ENCODE measurements at regions not wholly inside any gene's neighbourhood (a gene's known extent, or its start where the extent isn't known, plus 50 kb on each side); places are given as distances from the start of the nearest gene placed in this dataset.

DNA sequence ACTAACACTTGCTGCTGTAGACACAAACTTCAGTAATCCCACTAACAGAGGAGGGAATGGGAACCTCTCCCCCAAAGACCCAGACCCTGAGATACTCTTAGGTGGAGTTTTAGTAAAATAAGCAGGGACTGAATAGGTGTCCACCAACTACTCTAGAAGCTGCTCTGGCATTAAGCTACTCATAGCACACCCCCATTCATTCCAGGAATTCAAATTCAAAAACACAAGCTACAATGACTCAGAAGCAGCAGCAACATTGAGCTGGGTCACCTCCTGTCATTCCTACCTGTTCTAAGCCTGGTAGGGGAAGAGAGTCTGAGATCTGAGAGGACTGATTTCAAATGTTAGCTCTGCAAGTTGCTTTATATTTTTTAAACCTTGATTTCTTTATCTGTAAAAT is 135.4 kb upstream of the FRMPD4 start:
- no peaks in the 10 kb centered on the region for H3K27me3 ChIP-seq (ENCODE audit: control insufficient read depth, insufficient read depth, low read length)

DNA sequence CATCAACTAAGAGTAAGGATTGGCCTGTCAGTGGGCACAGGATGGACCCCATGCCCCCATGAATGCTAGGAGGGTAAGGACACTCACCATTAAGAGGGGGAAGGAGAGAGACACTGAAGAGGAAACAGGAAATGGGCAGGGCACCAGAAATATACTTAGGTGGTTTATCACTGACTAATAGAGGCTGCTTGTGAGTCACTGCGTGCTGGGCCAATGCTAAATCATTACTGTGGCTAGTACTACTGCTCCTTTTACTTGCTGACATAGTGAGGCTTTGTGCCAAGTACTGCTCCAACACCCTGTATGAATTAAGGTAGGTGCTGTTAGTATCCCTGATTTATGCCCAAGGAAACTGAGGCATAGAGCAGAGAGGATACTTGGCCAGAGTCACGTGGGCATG is 130.4 kb upstream of the FRMPD4 start:
- Histone ChIP-seq H3K9me3 (ENCODE audit: control insufficient read depth, low read depth, low read length) (no peaks in the 10 kb centered on the region), H3K27ac (ENCODE audit: low read length) (no peak overlapping the region), H3K4me3 (ENCODE audit: low read length) (no peak overlapping the region), H3K9ac (ENCODE audit: low read length) (no peak overlapping the region), H3K36me3 (ENCODE audit: control insufficient read depth, low read depth, low read length) (no peaks in the 10 kb centered on the region), H3K27me3 (ENCODE audit: control insufficient read depth, insufficient read depth, low read length) (no peaks in the 10 kb centered on the region), H3K4me1 (ENCODE audit: control insufficient read depth, low read depth, low read length) (no peaks in the 10 kb centered on the region)

More for the DNA sequence above, 135.4 kb upstream of the FRMPD4 start:
- H3K9me3 ChIP-seq (ENCODE audit: control insufficient read depth, low read depth, low read length): no peaks in the 10 kb centered on the region
- H3K36me3 ChIP-seq (ENCODE audit: control insufficient read depth, low read depth, low read length): no peaks in the 10 kb centered on the region
- no peak overlapping the region for H3K9ac ChIP-seq (ENCODE audit: low read length)
- no peak overlapping the region for H3K4me3 ChIP-seq (ENCODE audit: low read length)
- no peaks in the 10 kb centered on the region for H3K4me1 ChIP-seq (ENCODE audit: control insufficient read depth, low read depth, low read length)
- no peak overlapping the region for H3K27ac ChIP-seq (ENCODE audit: low read length)

DNA sequence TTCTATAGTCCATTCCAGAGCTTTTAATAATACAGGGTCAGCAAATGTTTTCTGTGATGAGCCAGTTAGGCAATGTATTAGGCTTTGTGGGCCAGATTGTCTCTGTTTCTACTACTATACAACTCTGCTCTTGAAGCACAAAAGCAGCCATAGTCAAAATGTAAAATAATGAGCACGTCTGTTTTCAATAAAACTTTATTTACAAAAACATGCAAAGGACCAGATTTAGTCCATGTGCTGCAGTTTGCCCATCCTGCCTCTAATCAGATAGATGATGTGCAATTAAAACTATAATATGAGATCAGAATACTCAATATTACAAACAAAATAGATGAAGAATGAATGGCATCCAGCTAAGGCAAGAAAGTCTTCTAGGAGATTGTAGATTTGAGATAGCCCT is 127.8 kb upstream of the FRMPD4 start:
- H3K36me3 ChIP-seq (ENCODE audit: control insufficient read depth, low read depth, low read length): no peaks in the 10 kb centered on the region
- no peak overlapping the region for H3K9ac ChIP-seq (ENCODE audit: low read length)
- no peaks in the 10 kb centered on the region for H3K4me1 ChIP-seq (ENCODE audit: control insufficient read depth, low read depth, low read length)
- no peaks in the 10 kb centered on the region for H3K9me3 ChIP-seq (ENCODE audit: control insufficient read depth, low read depth, low read length)
- H3K4me3 ChIP-seq (ENCODE audit: low read length): no peak overlapping the region
- H3K27ac ChIP-seq (ENCODE audit: low read length): no peak overlapping the region
- no peaks in the 10 kb centered on the region for H3K27me3 ChIP-seq (ENCODE audit: control insufficient read depth, insufficient read depth, low read length)

DNA sequence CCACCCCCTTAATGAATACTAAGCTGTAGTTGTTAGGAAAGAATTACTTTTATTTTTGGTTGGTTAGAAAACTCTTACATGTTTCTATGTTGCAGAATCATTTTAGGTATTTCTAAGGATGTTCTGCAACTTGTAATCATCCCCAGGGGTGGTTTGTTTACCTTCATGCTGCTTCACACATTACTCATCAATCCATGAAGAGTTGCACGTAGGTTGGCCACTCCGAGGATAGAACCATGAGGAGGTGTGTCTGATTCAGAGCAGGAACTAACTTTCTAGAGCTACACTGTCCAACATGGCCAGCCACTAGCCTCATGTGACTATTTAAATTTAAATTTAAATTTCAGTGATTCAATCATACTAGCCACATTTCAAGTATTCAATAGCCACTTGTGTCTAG is 127.2 kb upstream of the FRMPD4 start:
- Histone ChIP-seq H3K4me1 (ENCODE audit: control insufficient read depth, low read depth, low read length) (no peaks in the 10 kb centered on the region), H3K4me3 (ENCODE audit: low read length) (no peak overlapping the region), H3K9me3 (ENCODE audit: control insufficient read depth, low read depth, low read length) (no peaks in the 10 kb centered on the region), H3K36me3 (ENCODE audit: control insufficient read depth, low read depth, low read length) (no peaks in the 10 kb centered on the region), H3K27ac (ENCODE audit: low read length) (no peak overlapping the region), H3K9ac (ENCODE audit: low read length) (no peak overlapping the region), H3K27me3 (ENCODE audit: control insufficient read depth, insufficient read depth, low read length) (no peaks in the 10 kb centered on the region)

DNA sequence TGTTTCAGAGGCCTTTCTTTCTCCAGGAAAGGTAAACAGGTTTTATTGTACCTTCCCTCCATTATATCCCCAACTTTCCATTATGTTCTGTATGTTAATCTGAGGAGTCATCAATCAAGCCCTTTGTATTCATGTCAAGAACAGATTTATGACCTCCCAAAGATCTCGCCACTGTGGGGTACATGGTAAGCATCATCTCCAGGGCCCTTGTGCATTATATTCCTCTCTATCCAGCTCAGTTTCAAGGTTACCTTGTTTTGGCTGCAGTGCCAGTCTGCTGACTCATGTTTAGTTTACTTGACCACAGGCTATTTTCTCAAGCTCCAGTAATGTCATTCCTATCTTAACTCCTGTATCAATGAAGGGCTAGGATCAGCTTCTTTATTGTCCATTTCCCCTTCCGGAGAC is 125.1 kb upstream of the FRMPD4 start:
- Histone ChIP-seq H3K27me3 (ENCODE audit: control insufficient read depth, insufficient read depth, low read length) (no peaks in the 10 kb centered on the region), H3K4me1 (ENCODE audit: control insufficient read depth, low read depth, low read length) (no peaks in the 10 kb centered on the region), H3K27ac (ENCODE audit: low read length) (no peak overlapping the region), H3K9me3 (ENCODE audit: control insufficient read depth, low read depth, low read length) (no peaks in the 10 kb centered on the region), H3K36me3 (ENCODE audit: control insufficient read depth, low read depth, low read length) (no peaks in the 10 kb centered on the region), H3K4me3 (ENCODE audit: low read length) (no peak overlapping the region), H3K9ac (ENCODE audit: low read length) (no peak overlapping the region)

DNA sequence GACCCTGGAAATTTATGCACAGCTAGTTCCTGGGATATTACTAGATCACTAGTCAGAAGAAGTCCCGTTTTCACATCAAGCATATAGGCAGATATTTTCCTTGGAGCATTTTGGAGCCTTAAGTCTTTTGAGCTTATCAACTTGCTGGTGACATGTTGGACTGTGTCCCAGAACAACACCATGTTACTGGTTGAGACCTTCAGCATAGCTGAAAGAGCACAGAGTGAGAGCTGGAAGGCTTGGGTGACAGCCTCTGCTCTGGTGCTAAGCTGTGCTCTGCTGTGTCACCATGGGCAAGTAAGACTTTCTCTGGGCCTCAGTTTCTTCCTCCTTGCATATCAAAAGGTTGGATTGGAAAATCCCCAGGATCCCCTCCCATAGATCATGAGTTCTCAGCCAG is 116.6 kb upstream of the FRMPD4 start:
- H3K9me3 ChIP-seq (ENCODE audit: control insufficient read depth, low read depth, low read length): no peaks in the 10 kb centered on the region
- H3K27ac ChIP-seq (ENCODE audit: low read length): no peak overlapping the region
- H3K4me3 ChIP-seq (ENCODE audit: low read length): no peak overlapping the region
- no peaks in the 10 kb centered on the region for H3K4me1 ChIP-seq (ENCODE audit: control insufficient read depth, low read depth, low read length)
- no peaks in the 10 kb centered on the region for H3K27me3 ChIP-seq (ENCODE audit: control insufficient read depth, insufficient read depth, low read length)
- H3K36me3 ChIP-seq (ENCODE audit: control insufficient read depth, low read depth, low read length): no peaks in the 10 kb centered on the region
- H3K9ac ChIP-seq (ENCODE audit: low read length): no peak overlapping the region

DNA sequence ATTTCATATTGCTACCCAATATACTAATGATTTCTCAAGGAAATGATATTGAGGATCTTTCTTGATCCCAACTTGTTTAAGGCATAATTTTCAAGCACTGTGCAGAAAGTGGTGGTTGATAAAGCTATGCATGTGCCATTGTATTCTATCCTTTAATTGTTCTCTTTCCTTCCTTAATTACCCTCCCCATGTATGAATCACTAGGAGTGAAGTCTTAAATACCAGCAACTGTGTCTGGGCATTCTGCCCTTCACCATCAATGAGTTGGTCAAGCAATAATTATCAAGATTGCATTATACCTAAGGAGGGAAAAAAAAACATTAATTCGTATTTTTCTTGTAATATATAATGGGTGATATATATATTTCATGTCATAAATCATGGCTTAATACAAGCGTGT is 111.8 kb upstream of the FRMPD4 start:
- Histone ChIP-seq H3K9ac (ENCODE audit: low read length) (no peak overlapping the region), H3K9me3 (ENCODE audit: control insufficient read depth, low read depth, low read length) (no peaks in the 10 kb centered on the region), H3K27me3 (ENCODE audit: control insufficient read depth, insufficient read depth, low read length) (no peaks in the 10 kb centered on the region), H3K4me3 (ENCODE audit: low read length) (no peak overlapping the region), H3K4me1 (ENCODE audit: control insufficient read depth, low read depth, low read length) (no peaks in the 10 kb centered on the region), H3K36me3 (ENCODE audit: control insufficient read depth, low read depth, low read length) (no peaks in the 10 kb centered on the region), H3K27ac (ENCODE audit: low read length) (no peak overlapping the region)

DNA sequence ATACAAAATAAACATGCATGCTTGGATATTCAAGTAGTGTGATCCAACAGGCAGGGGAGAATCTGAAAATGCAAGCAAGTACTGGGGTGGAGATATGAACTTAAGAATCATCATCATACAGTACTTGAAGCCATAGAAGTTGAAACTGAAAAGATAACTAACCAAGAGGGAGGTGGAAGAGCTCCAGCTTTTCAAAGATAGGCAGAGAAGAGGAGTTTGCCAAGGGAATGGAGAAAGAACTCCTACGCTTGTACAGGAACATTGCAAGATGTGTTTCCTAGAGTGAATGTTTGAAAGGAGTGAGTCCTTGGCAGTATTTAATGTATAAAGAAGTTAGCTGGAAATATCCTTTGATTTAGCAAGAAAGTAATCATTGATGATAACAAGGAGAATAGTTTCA is 106.2 kb upstream of the FRMPD4 start:
- Histone ChIP-seq H3K9ac (ENCODE audit: low read length) (no peak overlapping the region), H3K4me1 (ENCODE audit: control insufficient read depth, low read depth, low read length) (no peaks in the 10 kb centered on the region), H3K9me3 (ENCODE audit: control insufficient read depth, low read depth, low read length) (no peaks in the 10 kb centered on the region), H3K27me3 (ENCODE audit: control insufficient read depth, insufficient read depth, low read length) (no peaks in the 10 kb centered on the region), H3K27ac (ENCODE audit: low read length) (no peak overlapping the region), H3K36me3 (ENCODE audit: control insufficient read depth, low read depth, low read length) (no peaks in the 10 kb centered on the region), H3K4me3 (ENCODE audit: low read length) (no peak overlapping the region)

DNA sequence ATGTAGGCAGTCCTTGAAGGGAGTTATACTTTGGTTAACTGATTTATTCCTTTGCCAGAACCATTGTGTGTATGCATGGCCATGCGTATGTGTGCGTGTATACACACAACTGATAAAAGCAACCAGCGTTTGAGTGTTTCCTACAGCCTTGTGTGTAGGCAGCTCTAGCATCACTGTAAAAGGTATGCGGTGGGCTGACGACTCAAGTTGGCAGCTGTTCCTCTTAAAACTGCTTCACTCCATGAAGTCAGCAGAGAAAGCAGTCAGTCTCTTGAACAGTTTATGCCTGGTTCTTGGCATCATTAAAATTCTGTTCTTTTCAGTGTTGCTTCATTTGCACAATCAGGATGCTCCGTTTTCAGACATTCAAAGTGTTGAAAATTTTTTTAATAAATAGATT is 103.5 kb upstream of the FRMPD4 start:
- Histone ChIP-seq H3K9me3 (ENCODE audit: control insufficient read depth, low read depth, low read length) (no peaks in the 10 kb centered on the region), H3K27me3 (ENCODE audit: control insufficient read depth, insufficient read depth, low read length) (no peaks in the 10 kb centered on the region), H3K27ac (ENCODE audit: low read length) (no peak overlapping the region), H3K36me3 (ENCODE audit: control insufficient read depth, low read depth, low read length) (no peaks in the 10 kb centered on the region), H3K4me3 (ENCODE audit: low read length) (no peak overlapping the region), H3K4me1 (ENCODE audit: control insufficient read depth, low read depth, low read length) (no peaks in the 10 kb centered on the region), H3K9ac (ENCODE audit: low read length) (no peak overlapping the region)

DNA sequence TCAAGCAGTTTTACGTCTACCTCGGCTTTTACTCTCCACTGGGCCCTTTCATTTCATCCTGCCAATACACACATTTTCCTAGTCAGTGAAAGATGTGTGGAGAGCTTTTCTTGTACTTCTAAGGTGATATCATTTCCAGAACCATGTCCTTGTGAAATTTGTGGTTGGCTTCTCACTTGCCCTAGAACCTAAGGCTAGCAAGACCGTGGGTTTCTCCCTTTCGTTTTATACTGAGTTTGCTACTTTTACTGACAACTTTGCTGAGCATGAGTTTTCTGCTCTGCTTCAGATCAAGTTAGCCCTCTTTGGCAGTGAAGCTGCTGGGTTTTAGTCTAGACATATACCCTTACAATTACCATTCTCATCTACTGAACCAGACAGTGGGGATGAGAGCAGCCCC is 95.7 kb upstream of the FRMPD4 start:
- H3K4me1 ChIP-seq (ENCODE audit: control insufficient read depth, low read depth, low read length): no peaks in the 10 kb centered on the region
- no peak overlapping the region for H3K9ac ChIP-seq (ENCODE audit: low read length)
- H3K27me3 ChIP-seq (ENCODE audit: control insufficient read depth, insufficient read depth, low read length): no peaks in the 10 kb centered on the region
- H3K4me3 ChIP-seq (ENCODE audit: low read length): no peak overlapping the region
- H3K36me3 ChIP-seq (ENCODE audit: control insufficient read depth, low read depth, low read length): no peaks in the 10 kb centered on the region
- no peak overlapping the region for H3K27ac ChIP-seq (ENCODE audit: low read length)
- no peaks in the 10 kb centered on the region for H3K9me3 ChIP-seq (ENCODE audit: control insufficient read depth, low read depth, low read length)

DNA sequence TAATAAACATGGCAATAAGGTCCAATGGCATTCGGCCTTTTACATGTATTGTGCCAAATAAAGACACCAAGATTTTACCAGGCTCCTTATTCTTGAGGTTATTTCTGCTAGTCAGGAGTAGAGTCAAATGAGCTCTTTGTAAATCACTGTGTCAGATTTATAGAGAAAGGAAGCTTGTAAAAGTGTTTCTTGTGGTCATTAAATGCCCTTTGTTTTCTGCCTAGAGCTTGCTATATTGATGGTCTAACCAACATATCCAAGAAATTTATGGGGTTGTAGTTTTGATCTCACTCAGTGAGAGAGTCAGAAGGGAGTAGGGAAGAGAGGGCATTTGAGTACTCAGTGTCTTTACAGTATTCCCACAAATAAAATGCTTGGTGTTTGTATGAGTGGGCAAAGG is 86.2 kb upstream of the FRMPD4 start:
- no peak overlapping the region for H3K9ac ChIP-seq (ENCODE audit: low read length)
- H3K27me3 ChIP-seq (ENCODE audit: control insufficient read depth, insufficient read depth, low read length): no peaks in the 10 kb centered on the region
- no peaks in the 10 kb centered on the region for H3K4me1 ChIP-seq (ENCODE audit: control insufficient read depth, low read depth, low read length)
- no peaks in the 10 kb centered on the region for H3K36me3 ChIP-seq (ENCODE audit: control insufficient read depth, low read depth, low read length)
- no peak overlapping the region for H3K4me3 ChIP-seq (ENCODE audit: low read length)
- no peaks in the 10 kb centered on the region for H3K9me3 ChIP-seq (ENCODE audit: control insufficient read depth, low read depth, low read length)
- no peak overlapping the region for H3K27ac ChIP-seq (ENCODE audit: low read length)

DNA sequence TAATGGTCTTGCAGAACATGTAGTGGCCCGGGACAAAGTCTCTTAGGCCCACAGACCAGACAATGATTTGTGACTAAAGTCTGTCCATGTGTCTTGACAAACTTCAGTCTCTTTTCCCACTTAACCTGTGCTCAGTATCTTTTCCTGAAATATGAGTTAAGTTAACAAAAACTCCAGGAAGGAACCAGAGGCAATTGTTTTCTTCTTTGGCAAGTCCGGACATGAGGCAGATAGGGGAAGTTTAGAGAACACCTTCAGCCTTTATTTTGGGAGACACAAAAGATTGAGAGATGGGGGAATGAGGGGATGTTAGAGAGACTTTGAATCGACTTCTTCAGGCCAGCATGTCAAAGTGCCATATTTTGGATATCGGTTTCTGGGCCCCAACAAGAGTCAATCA is 80.2 kb upstream of the FRMPD4 start:
- H3K36me3 ChIP-seq (ENCODE audit: control insufficient read depth, low read depth, low read length): no peaks in the 10 kb centered on the region
- no peak overlapping the region for H3K4me3 ChIP-seq (ENCODE audit: low read length)
- no peak overlapping the region for H3K9ac ChIP-seq (ENCODE audit: low read length)
- no peak overlapping the region for H3K27ac ChIP-seq (ENCODE audit: low read length)
- H3K9me3 ChIP-seq (ENCODE audit: control insufficient read depth, low read depth, low read length): no peaks in the 10 kb centered on the region
- H3K27me3 ChIP-seq (ENCODE audit: control insufficient read depth, insufficient read depth, low read length): no peaks in the 10 kb centered on the region
- no peaks in the 10 kb centered on the region for H3K4me1 ChIP-seq (ENCODE audit: control insufficient read depth, low read depth, low read length)
